GM18517 (cell line): ENCODE measurements at regions not wholly inside any gene's neighbourhood (a gene's known extent, or its start where the extent isn't known, plus 50 kb on each side); places are given as distances from the start of the nearest gene placed in this dataset.
"Not testable (repeated sequence)": the region's sequence is repeated elsewhere in the genome, so short reads cannot be mapped to it uniquely, and the experiment has no call there.

Experiments
- ATAC-seq: cut with Tn5 transposase; IDR thresholded peaks from one replicate; pipeline ENCODE4 v1.9.1; 2021; ENCODE audit warnings: mild to moderate bottlenecking, moderate library complexity; ENCODE audit not compliant: unreplicated experiment

DNA sequence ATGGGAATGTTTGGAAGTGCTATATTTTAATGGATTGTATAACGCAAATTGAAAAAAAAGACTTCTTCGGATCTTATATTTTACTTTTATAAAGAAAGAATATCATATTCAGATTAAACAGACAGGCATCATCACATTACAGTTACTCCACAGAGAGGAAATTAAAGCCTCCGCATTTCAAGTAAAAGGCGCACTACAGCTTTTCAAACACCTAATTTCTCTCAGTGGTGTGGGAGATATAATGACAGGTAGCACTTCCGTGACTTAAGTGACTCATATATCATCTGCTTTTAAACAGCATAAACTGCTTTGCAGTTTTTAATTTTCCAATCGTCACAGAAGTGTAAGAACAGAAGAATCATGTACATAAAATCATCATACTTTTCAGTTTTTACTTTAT lies 751.4 kb downstream of the FSCB start:
- no peak for ATAC-seq

DNA sequence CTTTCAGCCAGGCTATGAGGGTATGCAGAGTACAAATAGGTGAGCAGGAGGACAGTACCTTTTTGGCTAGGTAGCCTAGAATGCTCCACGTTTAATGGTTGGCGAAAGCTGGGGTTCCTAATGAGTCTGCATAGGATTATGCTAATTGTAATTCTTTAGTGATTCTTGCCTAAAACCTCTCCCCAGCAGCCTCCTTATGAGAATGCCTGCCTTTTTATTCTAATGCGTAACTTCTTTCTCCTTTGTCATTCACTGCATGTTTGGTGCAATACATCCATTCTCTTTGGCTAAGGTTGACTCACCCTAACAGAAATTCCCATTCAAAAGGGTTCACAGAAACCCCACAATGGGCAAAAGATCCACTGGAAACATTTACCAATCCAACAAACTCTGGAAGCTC lies 752.2 kb downstream of the FSCB start:
- no peak for ATAC-seq

DNA sequence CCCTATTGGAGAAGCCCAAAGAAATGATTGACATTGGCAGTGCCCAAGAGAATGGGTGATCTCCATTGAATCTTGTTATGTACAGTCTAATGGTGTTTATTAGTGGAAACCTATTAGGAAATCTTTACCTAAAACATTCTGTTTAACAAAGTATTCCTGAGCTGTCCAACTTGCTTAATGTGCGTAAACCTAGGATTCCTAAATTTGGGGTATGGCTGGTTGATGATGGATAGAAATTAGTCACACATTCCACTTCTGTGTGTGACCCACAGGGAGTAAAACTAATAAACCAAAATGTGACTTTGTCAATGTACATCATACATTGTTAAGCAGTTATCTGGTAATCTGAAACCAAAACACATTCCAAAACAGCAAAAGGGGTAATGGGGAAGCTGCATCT lies 761.3 kb downstream of the FSCB start:
- ATAC-seq = no peak

DNA sequence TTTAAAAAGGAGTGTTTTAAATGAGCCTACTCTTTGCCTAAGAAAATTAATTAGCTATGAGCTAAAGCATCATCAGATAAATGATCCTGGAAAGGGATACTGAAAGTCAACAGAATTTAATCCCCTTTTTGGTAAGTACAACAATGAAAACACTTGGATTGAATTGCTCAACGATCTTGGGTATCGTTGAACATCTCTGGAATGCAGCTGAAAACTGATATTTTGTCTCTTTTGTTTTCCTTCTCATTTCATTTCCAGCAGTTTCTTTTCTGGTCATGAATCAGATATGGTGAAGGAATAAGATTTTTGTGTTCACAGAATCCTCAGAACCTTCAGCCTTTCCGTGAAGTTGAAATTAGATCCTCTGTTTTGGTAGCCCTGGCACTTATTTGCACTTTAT lies 771.2 kb downstream of the FSCB start:
- ATAC-seq = no peak

DNA sequence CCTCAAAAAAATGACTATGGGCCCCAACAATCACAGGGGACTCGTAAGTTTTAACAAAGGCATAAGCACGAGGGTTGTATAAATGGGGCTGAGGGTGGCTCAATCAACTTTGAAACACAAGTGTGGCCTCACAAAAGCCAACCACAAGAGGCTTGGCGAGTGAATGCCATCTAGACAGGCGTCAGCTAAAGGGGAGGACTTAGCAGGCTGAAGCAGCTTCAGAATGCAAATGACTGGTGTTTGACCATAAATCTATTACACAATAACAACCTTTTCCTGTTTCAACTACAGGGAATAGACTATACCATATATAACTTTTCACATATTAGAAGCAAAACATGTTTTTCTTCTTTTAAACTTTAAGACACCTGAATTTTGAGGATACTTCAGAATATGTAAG lies 777.9 kb downstream of the FSCB start:
- ATAC-seq = no peak

DNA sequence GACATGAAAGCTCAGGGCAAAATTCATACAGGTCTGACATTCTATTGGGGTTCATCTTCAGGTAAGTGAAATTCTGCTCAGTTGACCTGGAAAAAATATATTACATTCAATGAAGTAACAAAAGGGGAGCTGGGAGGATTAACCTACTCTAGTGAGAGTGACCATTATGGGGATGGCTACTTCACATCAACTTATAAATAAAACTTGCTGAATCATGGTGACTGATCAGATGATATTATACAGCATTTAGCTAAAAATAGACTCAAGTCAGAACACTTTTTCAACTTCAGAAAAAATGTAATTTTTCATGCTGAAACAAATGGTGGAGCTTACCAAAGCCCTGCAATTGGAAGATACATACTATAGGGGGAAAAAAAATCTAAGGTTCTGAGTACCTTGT lies 800.2 kb downstream of the FSCB start:
- ATAC-seq = no peak

DNA sequence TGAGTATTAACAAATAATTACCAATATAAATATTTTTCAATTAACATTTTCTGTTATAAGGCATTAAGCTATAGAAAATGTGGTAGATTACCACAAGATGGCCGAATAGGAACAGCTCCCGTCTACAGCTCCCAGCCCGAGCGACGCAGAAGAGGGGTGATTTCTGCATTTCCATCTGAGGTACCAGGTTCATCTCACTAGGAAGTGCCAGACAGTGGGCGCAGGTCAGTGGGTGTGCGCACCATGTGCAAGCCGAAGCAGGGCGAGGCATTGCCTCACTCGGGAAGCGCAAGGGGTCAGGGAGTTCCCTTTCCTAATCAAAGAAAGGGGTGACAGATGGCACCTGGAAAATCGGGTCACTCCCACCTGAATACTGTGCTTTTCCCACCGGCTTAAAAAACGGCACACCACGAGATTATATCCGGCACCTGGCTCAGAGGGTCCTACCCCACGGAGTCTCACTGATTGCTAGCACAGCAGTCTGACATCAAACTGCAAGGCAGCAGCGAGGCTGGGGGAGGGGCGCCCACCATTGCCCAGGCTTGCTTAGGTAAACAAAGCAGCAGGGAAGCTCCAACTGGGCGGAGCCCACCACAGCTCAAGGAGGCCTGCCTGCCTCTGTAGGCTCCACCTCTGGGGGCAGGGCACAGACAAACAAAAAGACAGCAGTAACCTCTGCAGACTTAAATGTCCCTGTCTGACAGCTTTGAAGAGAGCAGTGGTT lies 808.4 kb downstream of the FSCB start:
- not testable (repeated sequence) for ATAC-seq

DNA sequence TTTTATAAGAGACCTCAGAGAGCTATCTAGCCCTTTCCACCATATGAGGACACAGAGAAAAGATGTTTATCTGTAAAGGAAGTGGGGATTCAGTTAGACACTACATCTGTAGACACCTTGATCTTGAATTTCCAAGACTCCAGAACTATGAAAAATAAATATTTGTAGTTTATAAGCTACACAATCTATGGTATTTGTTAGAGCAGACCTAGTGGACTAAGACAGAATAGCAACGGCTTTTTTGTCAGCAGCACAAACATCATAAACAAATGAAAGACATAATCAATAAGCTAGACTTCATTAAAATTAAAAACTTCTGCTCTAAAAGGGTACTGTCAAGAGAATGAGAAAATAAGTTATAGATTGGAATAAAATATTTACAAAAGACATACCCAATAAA lies 810.1 kb downstream of the FSCB start:
- no peak for ATAC-seq

DNA sequence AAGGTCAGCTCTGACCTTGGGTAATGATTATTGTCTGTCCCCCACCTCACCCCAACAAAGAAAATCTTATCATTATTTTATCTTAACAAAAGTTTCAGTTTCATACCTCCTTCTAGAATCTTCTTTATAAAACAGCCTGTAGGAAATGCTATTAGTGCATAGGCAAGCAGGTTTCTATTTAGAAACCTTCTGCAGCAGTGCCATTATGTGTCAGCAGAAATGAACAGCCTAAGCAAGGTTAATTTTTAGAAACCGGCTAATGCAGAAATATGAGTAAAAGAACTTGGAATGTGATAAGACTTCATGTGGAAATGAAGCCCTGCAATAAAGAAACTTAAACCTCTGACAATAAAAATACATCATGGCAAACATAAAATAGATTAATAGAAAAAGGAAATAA lies 814.4 kb downstream of the FSCB start:
- no peak for ATAC-seq

DNA sequence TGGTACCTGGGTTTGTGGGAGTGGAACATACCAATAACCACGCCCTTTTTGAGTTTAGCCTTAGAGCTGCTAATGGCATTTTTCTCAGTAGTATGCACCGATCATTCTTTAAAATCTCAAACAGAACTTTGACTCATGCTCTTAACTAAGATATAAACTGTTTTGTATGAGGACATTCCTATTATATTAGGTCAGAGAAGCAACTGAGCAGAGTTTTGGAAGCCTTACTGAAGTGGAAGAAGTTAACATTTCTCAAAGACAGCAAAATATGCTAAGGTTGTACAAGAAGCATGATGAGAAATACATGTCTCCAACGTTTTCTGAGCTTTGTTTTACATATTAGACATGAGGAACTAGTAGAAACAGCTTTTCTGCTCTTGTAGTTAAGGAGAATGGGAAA lies 819.2 kb downstream of the FSCB start:
- ATAC-seq = no peak

DNA sequence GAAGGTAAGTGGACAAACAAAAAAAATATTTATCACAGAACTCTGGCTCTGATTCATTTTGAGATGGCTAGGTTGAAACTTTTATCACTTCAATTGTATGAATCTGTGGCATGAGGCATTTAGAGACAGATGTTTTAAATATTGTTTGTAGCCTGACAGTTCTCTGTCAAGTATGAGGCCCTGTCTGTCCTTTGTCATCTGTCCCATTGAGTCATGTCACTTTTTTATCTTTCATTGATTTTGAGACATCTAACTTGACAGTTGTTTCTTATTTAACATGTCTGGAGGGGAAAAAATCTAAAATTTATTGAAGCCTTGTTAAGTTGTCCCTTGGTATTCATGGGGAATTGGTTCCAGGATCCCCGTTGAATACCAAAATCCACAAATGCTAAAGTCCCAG lies 829.5 kb downstream of the FSCB start:
- no peak for ATAC-seq

DNA sequence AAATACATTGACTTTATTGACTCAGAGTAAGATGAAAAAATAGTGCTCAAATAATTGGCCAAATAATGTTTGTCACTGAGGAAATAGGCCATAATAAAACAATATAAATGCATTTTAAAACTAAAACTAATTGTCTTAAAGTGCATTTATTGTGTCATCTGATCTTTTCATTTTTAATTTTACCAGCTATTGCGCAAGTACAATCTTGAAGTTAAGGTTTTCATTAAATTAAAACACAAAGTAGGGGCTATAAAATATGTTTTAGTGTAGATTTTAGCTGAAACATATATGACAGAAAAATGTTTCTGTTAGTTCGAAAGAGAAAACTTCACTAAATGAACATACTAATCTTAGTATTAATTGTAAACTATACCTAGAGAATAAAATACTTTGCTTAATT lies 832.8 kb downstream of the FSCB start:
- ATAC-seq = no peak

DNA sequence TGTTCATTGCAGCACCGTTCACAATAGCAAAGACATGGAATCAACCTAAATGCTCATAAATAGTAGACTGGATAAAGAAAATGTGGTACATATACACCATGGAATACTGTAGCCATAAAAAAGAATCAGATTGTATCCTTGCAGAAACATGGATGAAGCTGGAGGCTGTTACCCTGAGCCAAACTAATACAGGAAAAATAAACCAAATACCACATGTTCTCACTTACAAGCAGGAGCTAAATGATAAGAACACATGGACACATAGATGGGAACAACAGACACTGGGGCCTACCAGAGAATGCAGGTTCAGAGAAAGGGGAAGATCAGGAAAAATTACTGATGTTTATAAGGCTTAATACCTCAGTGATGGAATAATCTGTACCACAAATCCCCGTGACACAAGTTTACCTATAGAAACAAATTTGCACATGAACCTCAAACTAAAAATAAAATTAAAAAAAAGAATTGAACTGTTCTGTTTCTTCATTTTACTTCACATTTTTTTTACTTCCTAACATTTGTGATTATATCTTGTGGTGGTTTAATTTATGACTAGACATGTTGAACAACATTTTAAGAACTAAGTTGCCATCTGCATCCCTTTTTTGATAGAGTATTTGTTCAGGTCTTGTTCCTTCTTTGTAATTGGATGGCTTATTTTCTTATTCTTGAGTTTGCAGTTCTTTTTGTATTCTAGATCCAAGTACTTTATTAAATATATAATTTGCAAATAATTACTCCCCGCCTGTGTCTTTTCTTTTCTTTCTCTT lies 835.2 kb downstream of the FSCB start:
- ATAC-seq = no peak

DNA sequence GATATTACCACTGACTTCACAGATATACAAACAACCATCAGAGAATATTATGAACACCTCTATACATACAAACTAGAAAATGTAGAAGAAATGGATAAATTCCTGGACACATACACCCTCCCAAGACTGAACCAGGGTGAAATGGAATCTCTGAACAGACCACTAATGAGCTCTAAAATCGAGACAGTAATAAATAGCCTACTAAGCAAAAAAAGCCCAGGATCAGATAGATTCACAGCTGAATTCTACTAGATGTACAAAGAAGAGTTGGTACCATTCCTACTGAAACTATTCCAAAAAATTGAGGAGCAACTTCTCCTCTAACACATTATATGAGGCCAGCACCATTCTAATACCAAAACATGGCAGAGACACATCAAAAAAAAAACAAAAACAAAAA lies 837.7 kb downstream of the FSCB start:
- ATAC-seq = no peak

DNA sequence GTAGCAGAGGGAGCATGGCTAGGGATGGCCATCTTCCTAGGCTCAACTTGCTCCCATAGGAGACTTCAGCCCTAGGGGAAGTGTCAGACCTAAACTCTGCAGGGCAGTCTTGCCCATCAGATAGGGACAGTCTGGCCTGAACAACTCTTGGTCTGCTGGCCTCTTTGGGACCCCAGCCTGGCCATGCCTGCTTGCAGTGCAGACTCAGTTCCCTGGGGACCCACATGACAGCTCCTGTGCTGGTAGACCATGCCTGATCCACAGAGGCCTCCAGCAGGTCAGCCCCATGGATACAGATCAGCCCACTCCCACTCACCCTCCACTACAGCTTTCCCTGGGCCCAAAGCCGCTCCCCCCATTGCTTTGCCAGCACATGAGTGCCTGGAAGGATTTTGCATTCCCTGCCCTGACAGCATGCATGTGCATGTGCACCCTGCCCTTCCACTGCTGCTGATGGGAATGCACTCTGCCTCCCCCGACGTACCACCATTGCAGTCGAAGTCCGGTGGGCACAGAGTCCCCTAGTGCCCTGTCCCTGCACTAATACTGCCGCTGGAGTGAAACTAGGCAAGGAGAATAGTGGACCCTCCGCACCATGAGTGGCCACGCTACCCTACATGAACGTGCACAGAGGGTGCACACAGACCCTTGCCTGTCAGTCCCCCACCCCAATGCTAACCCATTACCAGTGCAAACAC lies 841.4 kb downstream of the FSCB start:
- no peak for ATAC-seq

DNA sequence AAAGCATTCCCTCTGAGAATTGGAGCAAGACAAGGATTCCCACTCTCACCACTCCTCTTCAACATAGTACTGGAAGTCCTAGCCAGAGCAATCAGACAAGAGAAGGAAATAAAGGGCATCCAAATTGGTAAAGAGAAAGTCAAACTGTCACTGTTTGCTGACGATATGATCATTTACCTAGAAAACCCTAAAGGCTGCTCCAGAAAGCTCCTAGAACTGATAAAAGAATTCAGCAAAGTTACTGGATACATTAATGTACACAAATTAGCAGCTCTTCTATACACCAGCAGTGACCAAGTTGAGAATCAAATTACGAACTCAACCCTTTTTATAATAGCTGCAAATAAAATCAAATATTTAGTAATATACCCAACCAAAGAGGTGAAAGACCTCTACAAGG lies 851.9 kb downstream of the FSCB start:
- ATAC-seq = not testable (repeated sequence)

DNA sequence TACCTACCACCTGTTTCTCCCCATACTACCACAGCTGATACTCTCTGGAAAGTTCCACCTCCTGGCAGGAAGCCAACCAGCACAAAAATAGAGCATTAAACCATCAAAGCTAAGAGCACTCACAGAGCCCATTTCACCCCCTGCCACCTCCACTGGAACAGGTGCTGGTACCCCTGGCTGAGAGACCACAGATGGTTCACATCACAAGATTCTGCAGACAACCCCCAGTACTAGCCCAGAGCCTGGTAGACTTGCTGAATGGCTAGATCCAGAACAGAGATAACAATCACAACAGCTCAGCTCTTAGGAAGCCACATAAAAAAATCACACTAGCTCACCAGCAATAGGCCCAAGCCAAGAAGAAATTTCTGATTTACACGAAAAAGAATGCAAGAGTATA lies 855.2 kb downstream of the FSCB start:
- ATAC-seq = no peak

DNA sequence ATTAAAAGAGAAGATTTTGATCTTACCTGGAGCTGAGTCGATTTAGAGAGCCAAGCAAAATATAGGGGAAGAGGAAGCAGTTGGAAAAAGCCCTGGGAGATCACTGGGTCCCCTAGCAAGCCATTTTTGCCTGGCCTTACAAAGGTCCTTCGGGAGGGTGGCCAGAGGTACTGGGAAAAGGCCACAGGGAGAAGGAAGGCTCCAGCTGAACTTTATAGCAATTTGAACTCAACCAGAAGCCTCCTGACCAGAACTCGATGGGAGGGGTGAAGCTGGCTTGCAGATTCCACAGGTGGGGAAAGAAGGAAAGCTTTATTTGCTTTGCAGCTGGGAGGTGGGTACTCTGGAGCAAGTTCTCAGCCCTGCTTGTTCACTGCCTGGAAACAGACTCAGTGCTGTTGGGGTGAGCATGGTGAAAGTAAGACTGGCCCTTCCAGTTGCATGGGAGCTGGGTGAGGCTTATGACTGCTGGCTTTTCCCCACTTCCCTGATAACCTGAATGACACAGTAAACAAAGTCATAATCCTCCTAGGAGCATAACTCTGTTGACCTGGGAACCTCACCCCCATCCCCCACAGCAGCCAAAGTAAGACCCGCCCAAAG lies 855.8 kb downstream of the FSCB start:
- no peak for ATAC-seq

DNA sequence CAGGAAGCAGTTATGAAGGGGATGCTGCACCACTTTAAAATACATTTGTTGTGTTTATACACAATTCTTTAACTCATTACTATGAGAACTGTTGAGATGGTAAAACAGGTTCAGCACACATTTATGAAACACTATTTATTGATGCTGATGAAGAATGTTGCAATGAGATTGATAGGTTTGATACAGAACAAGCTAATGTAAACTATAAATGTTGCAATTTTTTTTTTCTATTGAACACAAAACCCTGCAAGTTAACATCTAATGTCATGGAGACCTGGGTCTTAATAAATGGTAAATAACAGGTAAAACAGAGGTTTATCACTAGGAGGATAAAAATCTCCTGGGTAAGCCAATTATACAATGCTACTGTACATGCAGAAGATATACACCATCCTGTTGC lies 857.6 kb downstream of the FSCB start:
- ATAC-seq = no peak

DNA sequence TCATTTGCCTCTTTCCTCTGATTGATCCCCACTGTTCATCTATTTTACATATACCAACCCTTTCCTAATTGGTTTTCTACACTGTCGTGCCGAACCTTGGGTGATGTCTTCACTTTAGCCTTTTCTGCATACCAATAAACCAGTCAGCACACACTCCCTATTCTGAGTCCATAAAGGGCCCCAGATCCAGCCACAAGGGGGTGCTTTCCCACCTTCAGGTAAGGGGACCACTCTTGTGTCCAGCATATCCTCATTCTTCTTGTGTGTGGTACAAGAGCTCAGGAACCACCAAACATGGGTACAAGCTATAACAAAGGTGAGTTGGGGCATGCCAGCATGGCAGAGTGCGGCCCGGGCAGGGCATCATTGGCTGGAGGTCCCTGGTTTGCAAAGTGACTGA lies 859.8 kb downstream of the FSCB start:
- no peak for ATAC-seq

DNA sequence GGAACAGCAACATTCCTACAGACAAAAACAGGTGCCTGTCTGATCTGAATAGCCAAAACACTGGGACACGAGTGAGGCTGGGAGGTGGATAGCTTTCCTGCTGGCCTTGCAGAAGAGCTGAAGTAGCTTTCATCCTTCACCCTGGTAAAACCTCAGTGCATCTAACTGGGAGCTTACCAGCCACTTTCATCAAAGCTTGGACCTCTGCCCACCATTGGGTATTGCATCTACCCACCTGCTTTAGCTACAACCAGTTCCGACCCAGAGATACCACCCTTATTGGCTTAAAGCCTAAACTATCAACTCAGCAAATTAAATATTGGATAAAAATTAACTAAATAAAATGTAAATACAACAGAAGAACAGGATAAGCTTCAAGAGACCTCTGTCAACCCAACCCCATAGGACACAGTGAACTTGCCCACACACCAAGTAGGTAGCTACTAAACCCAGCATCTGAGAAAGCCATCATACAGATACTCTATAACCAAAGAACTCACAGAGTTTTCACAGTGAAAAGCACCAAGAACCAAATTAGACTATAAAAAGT lies 866.3 kb downstream of the FSCB start:
- no peak for ATAC-seq
